ENCODE measurements at regions not wholly inside any gene's neighbourhood (a gene's known extent, or its start where the extent isn't known, plus 50 kb on each side); places are given as distances from the start of the nearest gene placed in this dataset.

GRCh38 chr14:82913396-82913795 is 1379.7 kb upstream of the SEL1L start:
- H3K27ac ChIP-seq (ENCODE audit: low read depth in 2 of 2, low read length in 2 of 2) = no peak overlapping the region
- FAIRE-seq (no peak), DNase-seq (no peak)
- TF ChIP-seq CTCF (IDR thresholded peaks at IDR 0.05; ENCODE audit: borderline replicate concordance, extremely low read depth, insufficient read depth) = no peak
- H3K4me1 ChIP-seq (ENCODE audit: control insufficient read depth in 2 of 3, insufficient read depth in 2 of 3, low read depth in 1 of 3, low read length in 3 of 3) = no peaks in the 10 kb centered on the region
- H3K9me3 ChIP-seq (ENCODE audit: control insufficient read depth in 2 of 3, insufficient read depth in 1 of 3, low read length in 3 of 3) = no peaks in the 10 kb centered on the region
- no peak overlapping the region for H3K9ac ChIP-seq (ENCODE audit: low read length in 3 of 3)
- H3K36me3 ChIP-seq (ENCODE audit: control insufficient read depth in 2 of 3, insufficient read depth in 3 of 3, low read length in 3 of 3) = no peaks in the 10 kb centered on the region
- intact Hi-C loops (cut with DNase I) = no loop called here
- H3K4me3 ChIP-seq (ENCODE audit: low read length in 3 of 3) = no peak overlapping the region
- no peaks in the 10 kb centered on the region for H3K27me3 ChIP-seq (ENCODE audit: control insufficient read depth, insufficient read depth, low read length)

GRCh38 chr14:82915381-82915780 is 1381.7 kb upstream of the SEL1L start:
- FAIRE-seq (no peak), DNase-seq (no peak)
- H3K4me1 ChIP-seq (ENCODE audit: control insufficient read depth in 2 of 3, insufficient read depth in 2 of 3, low read depth in 1 of 3, low read length in 3 of 3) = no peaks in the 10 kb centered on the region
- no peak for TF ChIP-seq CTCF (IDR thresholded peaks at IDR 0.05; ENCODE audit: borderline replicate concordance, extremely low read depth, insufficient read depth)
- H3K4me3 ChIP-seq (ENCODE audit: low read length in 3 of 3) = no peak overlapping the region
- H3K9me3 ChIP-seq (ENCODE audit: control insufficient read depth in 2 of 3, insufficient read depth in 1 of 3, low read length in 3 of 3) = no peaks in the 10 kb centered on the region
- H3K36me3 ChIP-seq (ENCODE audit: control insufficient read depth in 2 of 3, insufficient read depth in 3 of 3, low read length in 3 of 3) = no peaks in the 10 kb centered on the region
- intact Hi-C loops (cut with DNase I) = no loop called here
- no peak overlapping the region for H3K9ac ChIP-seq (ENCODE audit: low read length in 3 of 3)
- no peak overlapping the region for H3K27ac ChIP-seq (ENCODE audit: low read depth in 2 of 2, low read length in 2 of 2)
- H3K27me3 ChIP-seq (ENCODE audit: control insufficient read depth, insufficient read depth, low read length) = no peaks in the 10 kb centered on the region

- H3K27ac ChIP-seq (ENCODE audit: low read depth in 2 of 2, low read length in 2 of 2) = no peak overlapping the region
Measured at GRCh38 chr14:82935691-82936090, 1402.0 kb upstream of the SEL1L start.

More at GRCh38 chr14:82935691-82936090, 1402.0 kb upstream of the SEL1L start:
- FAIRE-seq (no peak), DNase-seq (no peak)
- intact Hi-C loops (cut with DNase I) = no loop called here
- no peaks in the 10 kb centered on the region for H3K27me3 ChIP-seq (ENCODE audit: control insufficient read depth, insufficient read depth, low read length)
- no peak overlapping the region for H3K9ac ChIP-seq (ENCODE audit: low read length in 3 of 3)
- H3K9me3 ChIP-seq (ENCODE audit: control insufficient read depth in 2 of 3, insufficient read depth in 1 of 3, low read length in 3 of 3) = no peaks in the 10 kb centered on the region
- H3K4me3 ChIP-seq (ENCODE audit: low read length in 3 of 3) = no peak overlapping the region
- no peaks in the 10 kb centered on the region for H3K36me3 ChIP-seq (ENCODE audit: control insufficient read depth in 2 of 3, insufficient read depth in 3 of 3, low read length in 3 of 3)
- no peaks in the 10 kb centered on the region for H3K4me1 ChIP-seq (ENCODE audit: control insufficient read depth in 2 of 3, insufficient read depth in 2 of 3, low read depth in 1 of 3, low read length in 3 of 3)
- no peak for TF ChIP-seq CTCF (IDR thresholded peaks at IDR 0.05; ENCODE audit: borderline replicate concordance, extremely low read depth, insufficient read depth)

Data from kidney (tissue), 13 donors.